ENCODE measurements at regions not wholly inside any gene's neighbourhood (a gene's known extent, or its start where the extent isn't known, plus 50 kb on each side); places are given as distances from the start of the nearest gene placed in this dataset.

GRCh38 chr6:137323860-137324259, 104.7 kb upstream of the IFNGR1 start:
- TF ChIP-seq POLR2A (IDR thresholded peaks at IDR 0.05) (no peak), CTCF (IDR thresholded peaks at IDR 0.05) (no peak)
- H3K4me3 ChIP-seq (ENCODE audit: low read depth, poor library complexity, severe bottlenecking), result no peak overlapping the region
- DNase-seq (ENCODE audit: low spot score in 2 of 2), result no peak
- WGBS, 2 donors, result 94 to 100% methylated on average over 1 of the region's 1 CpG
- intact Hi-C loops (cut with DNase I; ENCODE audit: low total_unique reads), result no loop called here

- DNase-seq (ENCODE audit: low spot score in 2 of 2), result no peak
- intact Hi-C loops (cut with DNase I; ENCODE audit: low total_unique reads), result no loop called here
- H3K4me3 ChIP-seq (ENCODE audit: low read depth, poor library complexity, severe bottlenecking), result no peak overlapping the region
- WGBS, 2 donors, result 87 to 95% methylated on average over 9 of the region's 9 CpGs
- no peak for TF ChIP-seq CTCF (IDR thresholded peaks at IDR 0.05)
- TF ChIP-seq POLR2A (IDR thresholded peaks at IDR 0.05), result no peak
Observed at GRCh38 chr6:137320271-137320670, 101.1 kb upstream of the IFNGR1 start.

- DNase-seq (ENCODE audit: low spot score in 2 of 2), result no peak
- TF ChIP-seq POLR2A (IDR thresholded peaks at IDR 0.05) (no peak), CTCF (IDR thresholded peaks at IDR 0.05) (no peak)
- intact Hi-C loops (cut with DNase I; ENCODE audit: low total_unique reads), result loop anchor here (10.0 kb wide), 1 partner anchor 222 kb away; no protein-coding TSS in a partner anchor
- no peak overlapping the region for H3K4me3 ChIP-seq (ENCODE audit: low read depth, poor library complexity, severe bottlenecking)
Observed at GRCh38 chr6:137316626-137317025, 97.4 kb upstream of the IFNGR1 start.

- intact Hi-C loops (cut with DNase I; ENCODE audit: low total_unique reads), result loop anchor here (10.0 kb wide), 1 partner anchor 220 kb away; no protein-coding TSS in a partner anchor
- no peak overlapping the region for H3K4me3 ChIP-seq (ENCODE audit: low read depth, poor library complexity, severe bottlenecking)
- no peak for TF ChIP-seq CTCF (IDR thresholded peaks at IDR 0.05)
- no peak for TF ChIP-seq POLR2A (IDR thresholded peaks at IDR 0.05)
- DNase-seq (ENCODE audit: low spot score in 2 of 2), result no peak
- WGBS, 2 donors, result 49 to 51% methylated on average over 5 of the region's 5 CpGs
Observed at GRCh38 chr6:137315081-137315480, 95.9 kb upstream of the IFNGR1 start.

GRCh38 chr6:137313928-137314855, 95.0 kb upstream of the IFNGR1 start:
- intact Hi-C loops (cut with DNase I; ENCODE audit: low total_unique reads), result loop anchor here (10.0 kb wide), 1 partner anchor 219 kb away; no protein-coding TSS in a partner anchor
- 13 to 23% methylated on average over 11 of the region's 11 CpGs for WGBS, 2 donors
- TF ChIP-seq POLR2A (IDR thresholded peaks at IDR 0.05), result no peak
- no peak for TF ChIP-seq CTCF (IDR thresholded peaks at IDR 0.05)
- H3K4me3 ChIP-seq (ENCODE audit: low read depth, poor library complexity, severe bottlenecking), result no peak overlapping the region
- peak; percentile 53 to 93 for DNase-seq (ENCODE audit: low spot score in 2 of 2)

All from lower leg skin (tissue), 4 donors.